Aorta (tissue), 5 donors: ENCODE measurements at regions not wholly inside any gene's neighbourhood (a gene's known extent, or its start where the extent isn't known, plus 50 kb on each side); places are given as distances from the start of the nearest gene placed in this dataset.

Experiments
- ATAC-seq: fragments of 200-7000 bp; cut with Tn5 transposase; one replicate; pipeline ENCODE4 v1.9.1; 2022; ENCODE audit warnings: moderate library complexity; ENCODE audit not compliant: low FRiP score
- DNase-seq, 2 donors: peaks; one replicate each; pipeline ENCODE4 v3.0.0-alpha.2; 2020
- H3K27ac ChIP-seq, 2 donors: one replicate each; pipeline ENCODE4 v1.5.1; 2013; ENCODE audit warnings: low read length in 2 of 2, mild to moderate bottlenecking in 2 of 2, moderate library complexity in 2 of 2, control low read depth in 1 of 2, inconsistent platforms in 1 of 2, low read depth in 1 of 2
- H3K27me3 ChIP-seq, 2 donors: one replicate each; pipeline ENCODE4 v1.6.1; 2013; ENCODE audit warnings: control low read depth in 1 of 2, low read length in 1 of 2, mild to moderate bottlenecking in 1 of 2, moderate library complexity in 1 of 2; ENCODE audit not compliant: insufficient read depth in 2 of 2, control insufficient read depth in 1 of 2
- H3K36me3 ChIP-seq, 2 donors: one replicate each; pipeline ENCODE4 v1.6.1; 2013; ENCODE audit warnings: control low read depth in 1 of 2, low read length in 1 of 2, mild to moderate bottlenecking in 1 of 2; ENCODE audit not compliant: insufficient read depth in 2 of 2, control insufficient read depth in 1 of 2
- H3K4me1 ChIP-seq, 2 donors: one replicate each; pipeline ENCODE4 v1.6.1; 2013; ENCODE audit warnings: low read length in 2 of 2, control low read depth in 1 of 2, mild to moderate bottlenecking in 1 of 2, moderate library complexity in 1 of 2; ENCODE audit not compliant: insufficient read depth in 2 of 2, control insufficient read depth in 1 of 2
- H3K4me3 ChIP-seq, 2 donors: one replicate each; pipeline ENCODE4 v1.5.1; 2013; ENCODE audit warnings: low read length in 2 of 2, control low read depth in 1 of 2, mild to moderate bottlenecking in 1 of 2
- H3K9me3 ChIP-seq: one replicate; pipeline ENCODE4 v1.6.1; 2013; ENCODE audit warnings: mild to moderate bottlenecking, low read length; ENCODE audit not compliant: control insufficient read depth
- WGBS, 2 donors: extraction: QIAGEN DNeasy Blood & Tissue Kit; methylation state at CpG; one replicate each; pipeline ENCODE4 v1.1.7; 2013; 5-methylcytosine and 5-hydroxymethylcytosine counted together
- intact Hi-C, 2 donors: fragments of 100-400 bp; cut with DNase I; formaldehyde crosslinking; loops; one replicate each; pipeline versions ENCODE4 v1.14.2 to v1.15.0; 2022
- donor health status: healthy with polysubstance abuse.
- donor health status: Bipolar disorder and iron deficiency.
- donor health status: DM: no; HTN: no; CAD: no.
- donor health status: DM: no; HTN: no; CAD: no.
- donor health status: DM: yes; HTN: yes; CAD: no.

DNA sequence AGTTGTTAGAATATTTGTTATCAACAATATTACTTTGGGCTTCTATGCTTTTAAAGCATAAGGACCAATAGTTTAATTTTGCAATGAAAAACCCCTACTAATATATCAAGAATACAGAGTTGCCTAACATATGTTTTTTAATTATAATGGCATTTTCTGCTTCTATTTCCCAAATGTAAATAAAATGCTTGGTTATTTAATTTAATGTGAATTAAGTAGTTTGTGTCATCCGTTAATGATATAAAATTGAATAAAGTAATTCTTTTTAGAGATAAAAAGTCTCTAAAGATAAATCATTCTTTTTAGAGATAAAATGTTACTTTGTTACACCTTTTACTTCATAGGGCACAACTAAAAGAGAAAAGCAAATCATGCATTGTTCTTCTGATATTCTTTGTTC, 583.7 kb upstream of the ADGRL2 start:
- Histone ChIP-seq H3K27ac (no peak overlapping the region), H3K9me3 (no peaks in the 10 kb centered on the region), H3K4me1 (no peaks in the 10 kb centered on the region), H3K36me3 (no peaks in the 10 kb centered on the region), H3K27me3 (no peaks in the 10 kb centered on the region), H3K4me3 (no peak overlapping the region)
- ATAC-seq: no peak
- DNase-seq: no peak
- intact Hi-C loops: no loop called here
- 91% methylated on average over 1 of the region's 1 CpG for WGBS, 2 donors

- intact Hi-C loops: no loop called here
- Histone ChIP-seq H3K9me3 (no peaks in the 10 kb centered on the region), H3K4me3 (no peak overlapping the region), H3K27ac (no peak overlapping the region), H3K36me3 (no peaks in the 10 kb centered on the region), H3K4me1 (no peaks in the 10 kb centered on the region), H3K27me3 (no peaks in the 10 kb centered on the region)
- WGBS, 2 donors: 67 to 69% methylated on average over 7 of the region's 7 CpGs
- DNase-seq: no peak
- ATAC-seq: no peak
Observed at GRCh38 chr1:81213279-81213678, 587.5 kb upstream of the ADGRL2 start.

GRCh38 chr1:81209461-81209860, 591.3 kb upstream of the ADGRL2 start:
- DNase-seq (no peak), ATAC-seq (no peak)
- no peaks in the 10 kb centered on the region for H3K4me1 ChIP-seq
- no peak overlapping the region for H3K4me3 ChIP-seq
- no peaks in the 10 kb centered on the region for H3K27me3 ChIP-seq
- no peaks in the 10 kb centered on the region for H3K36me3 ChIP-seq
- H3K27ac ChIP-seq: no peak overlapping the region
- 72 to 79% methylated on average over 1 of the region's 1 CpG for WGBS, 2 donors
- H3K9me3 ChIP-seq: no peaks in the 10 kb centered on the region
- intact Hi-C loops: no loop called here

- ATAC-seq: no peak
- no peak overlapping the region for H3K27ac ChIP-seq
- no peak overlapping the region for H3K4me3 ChIP-seq
- peak in 1 of 2 donors; percentile 33 for DNase-seq
- intact Hi-C loops: no loop called here
- H3K9me3 ChIP-seq: no peaks in the 10 kb centered on the region
- H3K36me3 ChIP-seq: no peaks in the 10 kb centered on the region
- no peaks in the 10 kb centered on the region for H3K27me3 ChIP-seq
- H3K4me1 ChIP-seq: no peaks in the 10 kb centered on the region
- 91 to 94% methylated on average over 13 of the region's 13 CpGs for WGBS, 2 donors
Observed at GRCh38 chr1:81208441-81208840, 592.3 kb upstream of the ADGRL2 start.

DNA sequence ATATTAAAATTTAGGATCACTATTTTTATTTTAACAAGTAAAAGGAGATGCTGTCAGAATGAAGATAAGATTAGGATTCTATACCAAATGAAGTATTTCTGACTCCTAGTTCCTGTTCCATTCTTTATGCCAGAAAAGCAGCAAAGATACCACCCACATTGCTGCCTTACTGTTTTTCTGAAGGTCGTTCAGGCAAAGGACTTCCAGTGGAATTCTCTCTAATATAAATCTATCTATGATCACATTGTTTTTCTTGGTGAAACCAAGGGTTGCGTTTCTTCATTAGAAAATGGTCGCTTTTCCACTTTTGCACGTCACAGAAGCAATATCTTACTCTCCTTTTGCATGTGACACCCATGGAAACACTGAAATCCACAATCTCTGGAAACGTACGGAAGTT, 594.8 kb upstream of the ADGRL2 start:
- Histone ChIP-seq H3K36me3 (no peaks in the 10 kb centered on the region), H3K4me1 (no peaks in the 10 kb centered on the region), H3K9me3 (no peaks in the 10 kb centered on the region), H3K4me3 (no peak overlapping the region), H3K27ac (no peak overlapping the region), H3K27me3 (no peaks in the 10 kb centered on the region)
- DNase-seq: no peak
- WGBS, 2 donors: 58 to 60% methylated on average over 6 of the region's 6 CpGs
- intact Hi-C loops: no loop called here
- ATAC-seq: no peak

GRCh38 chr1:81201779-81202178, 599.0 kb upstream of the ADGRL2 start:
- intact Hi-C loops: no loop called here
- H3K4me1 ChIP-seq: no peaks in the 10 kb centered on the region
- no peaks in the 10 kb centered on the region for H3K9me3 ChIP-seq
- ATAC-seq (no peak), DNase-seq (no peak)
- H3K27ac ChIP-seq: no peak overlapping the region
- no peaks in the 10 kb centered on the region for H3K27me3 ChIP-seq
- no peaks in the 10 kb centered on the region for H3K36me3 ChIP-seq
- H3K4me3 ChIP-seq: no peak overlapping the region
- 93 to 97% methylated on average over 2 of the region's 2 CpGs for WGBS, 2 donors

GRCh38 chr1:81197591-81197990, 603.1 kb upstream of the ADGRL2 start:
- H3K27ac ChIP-seq: no peak overlapping the region
- no peaks in the 10 kb centered on the region for H3K27me3 ChIP-seq
- ATAC-seq (no peak), DNase-seq (no peak)
- no peaks in the 10 kb centered on the region for H3K4me1 ChIP-seq
- WGBS, 2 donors: 96% methylated on average over 3 of the region's 3 CpGs
- no peak overlapping the region for H3K4me3 ChIP-seq
- no peaks in the 10 kb centered on the region for H3K36me3 ChIP-seq
- intact Hi-C loops: no loop called here
- no peaks in the 10 kb centered on the region for H3K9me3 ChIP-seq

GRCh38 chr1:81192647-81193642, 607.8 kb upstream of the ADGRL2 start:
- intact Hi-C loops: no loop called here
- ATAC-seq (no peak), DNase-seq (no peak)
- H3K36me3 ChIP-seq: no peaks in the 10 kb centered on the region
- H3K27ac ChIP-seq: no peak overlapping the region
- WGBS, 2 donors: 83 to 84% methylated on average over 7 of the region's 7 CpGs
- H3K4me3 ChIP-seq: no peak overlapping the region
- H3K9me3 ChIP-seq: no peaks in the 10 kb centered on the region
- no peaks in the 10 kb centered on the region for H3K4me1 ChIP-seq
- H3K27me3 ChIP-seq: no peaks in the 10 kb centered on the region

GRCh38 chr1:81190003-81190402, 610.7 kb upstream of the ADGRL2 start:
- DNase-seq (no peak), ATAC-seq (no peak)
- Histone ChIP-seq H3K27me3 (no peaks in the 10 kb centered on the region), H3K27ac (no peak overlapping the region), H3K9me3 (no peaks in the 10 kb centered on the region), H3K36me3 (no peaks in the 10 kb centered on the region), H3K4me1 (no peaks in the 10 kb centered on the region), H3K4me3 (no peak overlapping the region)
- intact Hi-C loops: no loop called here
- WGBS, 2 donors: 94 to 97% methylated on average over 3 of the region's 3 CpGs
